CD4-positive, alpha-beta T cell (primary cell): ENCODE measurements at regions not wholly inside any gene's neighbourhood (a gene's known extent, or its start where the extent isn't known, plus 50 kb on each side); places are given as distances from the start of the nearest gene placed in this dataset.

Source experiments
- ATAC-seq: fragments of 200-7000 bp; cut with Tn5 transposase; one replicate; pipeline ENCODE4 v1.10.0; 2022; ENCODE audit warnings: mild to moderate bottlenecking; ENCODE audit not compliant: poor library complexity
- CTCF ChIA-PET: fragments of 350-600 bp; sonication (Branson Sonifier 250); formaldehyde crosslinking; loops from one replicate; lab custom pipeline; 2021; ENCODE audit warnings: antibody characterized with exemption, inconsistent platforms; lab: Charles Lee
- POLR2A ChIA-PET: fragments of 350-600 bp; sonication (Branson Sonifier 250); formaldehyde crosslinking; loops from one replicate; lab custom pipeline; 2021; ENCODE audit warnings: antibody characterized with exemption, inconsistent platforms; lab: Charles Lee
- DNase-seq, 14 experiments: peaks; one replicate each; pipeline ENCODE4 v3.0.0-alpha.2; 2013 to 2020; ENCODE audit warnings: mixed read lengths in 2 of 14
- H3K27ac ChIP-seq, 2 donors: one replicate each; pipeline versions ENCODE4 v1.5.1 to v1.7.0; 2013; ENCODE audit warnings: low read length in 2 of 2, low read depth in 1 of 2, mild to moderate bottlenecking in 1 of 2
- H3K27me3 ChIP-seq, 2 experiments: 1 replicate in 1 of 2; 2 replicates in 1 of 2; pipeline versions ENCODE4 v1.6.1 to v1.7.0; 2013; ENCODE audit warnings: low read length in 2 of 2, control low read depth in 1 of 2, mild to moderate bottlenecking in 1 of 2, moderate library complexity in 1 of 2; ENCODE audit not compliant: insufficient read depth in 2 of 2, control insufficient read depth in 1 of 2
- H3K36me3 ChIP-seq: one replicate; pipeline ENCODE4 v1.6.1; 2013; ENCODE audit warnings: low read length, control low read depth; ENCODE audit not compliant: insufficient read depth
- H3K4me1 ChIP-seq: one replicate; pipeline ENCODE4 v1.6.1; 2013; ENCODE audit warnings: low read length, control low read depth; ENCODE audit not compliant: insufficient read depth
- H3K4me3 ChIP-seq: one replicate; pipeline ENCODE4 v1.5.1; 2013; ENCODE audit warnings: mild to moderate bottlenecking, low read length, moderate library complexity
- H3K9me3 ChIP-seq, 2 experiments: 1 replicate in 1 of 2; 2 replicates in 1 of 2; pipeline versions ENCODE4 v1.6.1 to v1.7.0; 2013; ENCODE audit warnings: low read length in 2 of 2, mild to moderate bottlenecking in 2 of 2, control low read depth in 1 of 2, moderate library complexity in 1 of 2; ENCODE audit not compliant: control insufficient read depth in 1 of 2, insufficient read depth in 1 of 2
- H3K27ac Mint-ChIP-seq: one replicate; pipeline ENCODE4 v1.8.0; 2020; ENCODE audit warnings: mixed read lengths
- H3K27me3 Mint-ChIP-seq: one replicate; pipeline ENCODE4 v1.8.0; 2021; ENCODE audit warnings: mixed read lengths
- H3K36me3 Mint-ChIP-seq: one replicate; pipeline ENCODE4 v1.8.0; 2021; ENCODE audit warnings: low read depth, mixed read lengths
- H3K4me1 Mint-ChIP-seq: one replicate; pipeline ENCODE4 v1.8.0; 2021; ENCODE audit warnings: low read depth, mixed read lengths
- H3K4me3 Mint-ChIP-seq: one replicate; pipeline ENCODE4 v1.8.0; 2020; ENCODE audit warnings: mild to moderate bottlenecking, mixed read lengths
- H3K9me3 Mint-ChIP-seq: one replicate; pipeline ENCODE4 v1.8.0; 2020; ENCODE audit warnings: mixed read lengths
- intact Hi-C, 2 experiments: fragments of 100-400 bp; cut with DNase I in 1 of 2; cut with micrococcal nuclease in 1 of 2; formaldehyde crosslinking; loops; one replicate each; pipeline versions ENCODE4 v1.15.1 to v1.9.0; 2023 to 2025; cut with DNase I, micrococcal nuclease
- TF ChIP-seq, protein P1 (sequence below): fragments of 200-600 bp; IDR thresholded peaks from one replicate; pipeline ENCODE4 v1.8.0; 2022; ENCODE audit warnings: antibody characterized with exemption, mild to moderate bottlenecking

DNA sequence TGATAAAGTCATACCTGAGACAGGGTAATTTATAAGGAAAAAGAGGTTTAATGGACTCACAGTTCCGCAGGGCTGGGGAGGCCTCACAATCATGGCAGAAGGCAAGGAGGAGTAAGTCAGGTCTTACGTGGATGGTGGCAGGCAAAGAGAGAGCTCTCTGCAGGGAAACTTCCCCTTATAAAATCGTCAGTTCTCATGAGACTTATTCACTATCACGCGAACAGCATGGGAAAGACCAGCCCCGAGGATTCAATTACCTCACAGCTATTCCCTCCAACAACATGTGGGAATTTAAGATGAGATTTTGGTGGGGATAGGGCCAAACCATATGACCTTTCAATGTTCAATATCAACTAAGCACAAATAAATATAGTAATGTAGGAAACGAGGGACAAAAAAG, 559.4 kb upstream of the KCND2 start:
- Mint-ChIP-seq H3K27ac (no peak overlapping the region), H3K9me3 (peaks cover 6% of the 10 kb centered on the region), H3K4me1 (no peaks in the 10 kb centered on the region), H3K4me3 (no peak overlapping the region), H3K27me3 (no peaks in the 10 kb centered on the region), H3K36me3 (no peaks in the 10 kb centered on the region)
- Histone ChIP-seq H3K27ac (no peak overlapping the region), H3K4me3 (no peak overlapping the region), H3K36me3 (no peaks in the 10 kb centered on the region), H3K27me3 (no peaks in the 10 kb centered on the region), H3K4me1 (no peaks in the 10 kb centered on the region), H3K9me3 (peaks cover 0 to 3% of the 10 kb centered on the region in 2 experiments)
- CTCF ChIA-PET: no interaction called here
- no peak for ATAC-seq
- intact Hi-C loops: no loop called here
- POLR2A ChIA-PET: no interaction called here
- TF ChIP-seq, protein P1, sequence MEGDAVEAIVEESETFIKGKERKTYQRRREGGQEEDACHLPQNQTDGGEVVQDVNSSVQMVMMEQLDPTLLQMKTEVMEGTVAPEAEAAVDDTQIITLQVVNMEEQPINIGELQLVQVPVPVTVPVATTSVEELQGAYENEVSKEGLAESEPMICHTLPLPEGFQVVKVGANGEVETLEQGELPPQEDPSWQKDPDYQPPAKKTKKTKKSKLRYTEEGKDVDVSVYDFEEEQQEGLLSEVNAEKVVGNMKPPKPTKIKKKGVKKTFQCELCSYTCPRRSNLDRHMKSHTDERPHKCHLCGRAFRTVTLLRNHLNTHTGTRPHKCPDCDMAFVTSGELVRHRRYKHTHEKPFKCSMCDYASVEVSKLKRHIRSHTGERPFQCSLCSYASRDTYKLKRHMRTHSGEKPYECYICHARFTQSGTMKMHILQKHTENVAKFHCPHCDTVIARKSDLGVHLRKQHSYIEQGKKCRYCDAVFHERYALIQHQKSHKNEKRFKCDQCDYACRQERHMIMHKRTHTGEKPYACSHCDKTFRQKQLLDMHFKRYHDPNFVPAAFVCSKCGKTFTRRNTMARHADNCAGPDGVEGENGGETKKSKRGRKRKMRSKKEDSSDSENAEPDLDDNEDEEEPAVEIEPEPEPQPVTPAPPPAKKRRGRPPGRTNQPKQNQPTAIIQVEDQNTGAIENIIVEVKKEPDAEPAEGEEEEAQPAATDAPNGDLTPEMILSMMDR: no peak
- no peak for DNase-seq

DNA sequence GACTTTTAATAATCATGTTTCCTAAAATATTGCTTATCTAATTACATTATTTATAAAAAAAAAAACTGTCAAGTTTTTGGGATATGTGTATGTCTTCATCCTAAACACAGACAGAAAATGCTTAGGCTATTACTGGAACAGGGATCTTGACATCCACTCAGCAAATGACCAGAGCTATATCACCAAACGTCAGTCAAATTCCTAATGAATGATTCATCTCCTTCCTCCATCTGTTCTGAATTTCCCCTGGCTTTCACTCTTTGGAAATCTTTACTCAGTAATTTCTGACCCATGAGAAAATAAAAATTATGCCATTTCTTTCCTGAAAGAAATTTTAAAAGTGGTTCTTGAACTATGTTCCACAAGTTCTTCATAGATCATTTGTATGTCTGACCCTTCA, 552.4 kb upstream of the KCND2 start:
- CTCF ChIA-PET: no interaction called here
- no peak overlapping the region for H3K4me3 ChIP-seq

DNA sequence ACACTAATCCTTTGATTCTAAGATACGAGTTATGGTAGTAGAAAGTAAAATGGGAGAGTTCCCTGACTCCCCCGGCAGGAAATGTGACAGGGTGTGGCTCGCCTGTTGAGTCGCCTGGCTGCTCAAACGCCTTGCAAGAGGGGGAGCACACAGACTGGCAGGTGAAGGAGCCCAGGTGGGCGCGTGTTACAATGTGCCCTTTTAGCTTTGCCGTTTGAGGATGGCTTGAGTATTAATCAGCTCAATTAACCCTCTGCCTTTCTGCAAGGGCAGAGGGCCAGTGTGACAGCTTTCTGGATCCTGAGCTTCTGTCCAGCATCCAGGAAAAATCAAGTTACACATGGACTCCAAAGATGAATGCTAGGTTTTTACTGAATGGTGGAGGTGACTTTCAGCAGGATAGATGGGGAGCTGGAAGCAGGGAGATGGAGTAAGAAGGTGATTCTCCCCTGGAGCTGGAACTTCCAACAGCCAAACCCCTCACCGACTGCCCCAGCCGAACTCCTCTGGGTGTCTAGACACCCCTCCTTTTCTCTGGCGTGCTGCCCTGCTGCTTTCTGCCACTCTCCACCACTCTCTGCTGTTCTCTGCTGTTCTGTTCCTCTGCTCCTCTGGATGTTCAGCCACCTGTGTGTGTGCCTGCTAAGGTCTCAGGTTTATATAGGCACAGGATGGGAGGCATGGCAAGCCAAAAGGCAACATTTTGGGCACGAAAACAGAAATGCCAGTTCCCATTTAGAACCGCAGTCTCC, 548.8 kb upstream of the KCND2 start:
- CTCF ChIA-PET: no interaction called here
- H3K9me3 Mint-ChIP-seq: peaks cover 9% of the 10 kb centered on the region
- H3K27me3 ChIP-seq: no peaks in the 10 kb centered on the region
- H3K27me3 Mint-ChIP-seq: no peaks in the 10 kb centered on the region
- intact Hi-C loops: no loop called here
- H3K4me1 ChIP-seq: no peaks in the 10 kb centered on the region
- H3K4me3 Mint-ChIP-seq: no peak overlapping the region
- DNase-seq: no peak
- no peak for ATAC-seq
- no peak overlapping the region for H3K27ac ChIP-seq
- H3K4me1 Mint-ChIP-seq: no peaks in the 10 kb centered on the region
- H3K36me3 ChIP-seq: no peaks in the 10 kb centered on the region
- no peak overlapping the region for H3K4me3 ChIP-seq
- no peak overlapping the region for H3K27ac Mint-ChIP-seq
- H3K9me3 ChIP-seq: peaks cover 0 to 6% of the 10 kb centered on the region in 2 experiments
- no peaks in the 10 kb centered on the region for H3K36me3 Mint-ChIP-seq
- TF ChIP-seq, protein P1: no peak
- POLR2A ChIA-PET: no interaction called here

More for the DNA sequence above, 552.4 kb upstream of the KCND2 start:
- Mint-ChIP-seq H3K4me3 (no peak overlapping the region), H3K27ac (no peak overlapping the region), H3K9me3 (peaks cover 9% of the 10 kb centered on the region), H3K4me1 (no peaks in the 10 kb centered on the region), H3K27me3 (no peaks in the 10 kb centered on the region), H3K36me3 (no peaks in the 10 kb centered on the region)
- TF ChIP-seq, protein P1: no peak
- intact Hi-C loops: no loop called here
- Histone ChIP-seq H3K27ac (no peak overlapping the region), H3K36me3 (no peaks in the 10 kb centered on the region), H3K4me1 (no peaks in the 10 kb centered on the region), H3K9me3 (peaks cover 0 to 6% of the 10 kb centered on the region in 2 experiments), H3K27me3 (no peaks in the 10 kb centered on the region)
- no peak for DNase-seq
- POLR2A ChIA-PET: no interaction called here
- no peak for ATAC-seq
